Muscle layer of colon (tissue), 2 donors: ENCODE measurements at regions not wholly inside any gene's neighbourhood (a gene's known extent, or its start where the extent isn't known, plus 50 kb on each side); places are given as distances from the start of the nearest gene placed in this dataset.

Experiments used
- H3K27ac ChIP-seq: one replicate; pipeline ENCODE4 v1.7.0; 2013; ENCODE audit warnings: low read depth, mild to moderate bottlenecking, low read length, moderate library complexity
- H3K27me3 ChIP-seq, 2 donors: one replicate each; pipeline ENCODE4 v1.7.0; 2013; ENCODE audit warnings: low read length in 2 of 2, mild to moderate bottlenecking in 2 of 2; ENCODE audit not compliant: insufficient read depth in 2 of 2, control insufficient read depth in 1 of 2
- H3K36me3 ChIP-seq: one replicate; pipeline ENCODE4 v1.7.0; 2013; ENCODE audit warnings: mild to moderate bottlenecking, low read length; ENCODE audit not compliant: insufficient read depth
- H3K4me1 ChIP-seq: one replicate; pipeline ENCODE4 v1.7.0; 2013; ENCODE audit warnings: mild to moderate bottlenecking, low read length; ENCODE audit not compliant: insufficient read depth
- H3K4me3 ChIP-seq, 2 donors: one replicate each; pipeline ENCODE4 v1.7.0; 2013; ENCODE audit warnings: low read length in 2 of 2, low read depth in 1 of 2, mild to moderate bottlenecking in 1 of 2, moderate library complexity in 1 of 2
- H3K9ac ChIP-seq: one replicate; pipeline ENCODE4 v1.7.0; 2013; ENCODE audit warnings: low read length
- H3K9me3 ChIP-seq: one replicate; pipeline ENCODE4 v1.7.0; 2013; ENCODE audit warnings: mild to moderate bottlenecking, low read length
- donor health status: abdominal sarcoma.
- donor health status: Adenocarcinoma of cecum.

DNA sequence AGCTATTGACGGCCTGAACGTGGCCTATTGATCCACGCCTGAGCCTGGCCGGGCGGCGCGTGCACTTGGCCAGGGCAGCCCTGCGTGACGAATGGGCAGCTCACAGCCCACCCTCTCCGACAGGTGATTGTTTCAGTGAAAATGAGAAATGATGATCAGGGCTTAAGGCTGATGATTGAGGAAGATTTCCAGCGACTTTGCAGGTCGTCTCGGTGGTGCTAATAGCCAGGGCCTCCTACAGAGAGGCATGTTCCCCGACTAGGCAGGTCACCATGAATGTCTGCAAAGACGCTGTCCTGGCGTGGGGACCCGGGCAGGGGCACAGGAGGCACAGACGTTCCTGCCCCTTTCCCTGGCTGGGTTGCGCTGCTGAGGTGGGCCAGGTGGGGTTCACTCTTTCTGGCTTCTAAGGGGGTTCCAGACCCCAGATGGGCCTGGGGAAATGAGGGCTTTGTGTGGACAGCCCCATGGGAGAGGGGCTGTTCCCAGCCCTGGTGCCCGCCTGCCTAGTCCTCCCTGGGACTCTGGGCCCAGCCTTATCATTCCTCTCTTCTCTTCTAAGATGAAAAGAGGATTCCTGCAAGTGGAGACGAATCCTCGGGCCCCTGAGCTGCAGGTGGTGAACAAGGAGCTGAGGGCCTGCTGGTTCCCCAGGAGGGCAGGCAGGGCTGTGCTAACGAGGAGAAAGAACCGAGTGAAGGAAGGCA lies 157.4 kb downstream of the KIF26A start:
- H3K27me3 ChIP-seq: peaks cover 0 to 4% of the 10 kb centered on the region in 2 donors
- H3K4me3 ChIP-seq: no peak overlapping the region
- H3K4me1 ChIP-seq: no peaks in the 10 kb centered on the region
- no peaks in the 10 kb centered on the region for H3K9me3 ChIP-seq
- H3K36me3 ChIP-seq: no peaks in the 10 kb centered on the region
- no peak overlapping the region for H3K9ac ChIP-seq
- H3K27ac ChIP-seq: no peak overlapping the region

DNA sequence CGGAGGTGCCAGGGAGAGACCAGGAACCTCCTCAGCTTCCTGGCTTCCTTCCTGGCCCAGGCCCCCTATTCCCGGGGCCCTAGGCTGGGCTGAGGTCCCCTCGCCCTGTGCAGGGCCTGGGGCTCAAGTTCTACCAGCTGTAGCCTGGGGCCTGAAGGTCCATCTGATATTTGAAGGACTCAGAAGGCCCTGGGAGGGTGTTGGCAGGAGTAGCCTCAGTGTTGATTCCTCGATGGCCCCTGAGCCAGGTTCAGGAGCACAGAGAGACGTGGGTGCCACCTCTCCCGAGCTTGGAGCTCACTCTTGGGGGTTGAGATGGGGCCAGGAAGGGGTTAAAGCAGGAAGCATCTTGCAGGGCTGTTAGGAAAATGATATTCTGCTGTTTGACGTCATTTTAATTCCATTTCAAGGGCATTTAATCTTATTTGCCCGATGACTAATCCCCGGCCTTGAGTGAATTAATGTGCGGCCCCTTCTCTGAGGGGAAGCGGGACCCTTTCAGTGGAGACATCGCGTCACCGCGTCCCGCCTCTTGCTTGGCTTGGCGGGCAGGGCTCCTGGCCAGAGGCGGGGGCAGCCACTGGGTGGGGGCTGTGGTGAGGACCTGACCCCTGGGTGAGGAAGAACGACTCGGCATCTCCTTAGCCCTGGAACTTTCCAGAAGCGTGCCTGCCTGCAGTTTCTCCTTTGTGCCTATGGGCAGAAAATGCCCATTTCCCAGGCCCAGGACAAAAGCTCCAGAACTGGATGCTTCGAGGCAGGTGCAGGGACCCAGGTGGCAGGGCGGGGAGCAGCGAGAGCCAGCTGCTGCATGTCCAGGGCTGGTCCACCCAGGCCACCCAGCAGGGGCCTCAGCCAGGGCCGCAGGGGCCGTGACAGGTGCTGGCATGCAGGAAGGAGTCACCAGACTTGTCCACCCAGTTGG lies 158.3 kb downstream of the KIF26A start:
- Histone ChIP-seq H3K27ac (no peak overlapping the region), H3K9ac (no peak overlapping the region), H3K4me3 (no peak overlapping the region), H3K4me1 (no peaks in the 10 kb centered on the region), H3K9me3 (no peaks in the 10 kb centered on the region), H3K27me3 (peaks cover 0 to 4% of the 10 kb centered on the region in 2 donors), H3K36me3 (no peaks in the 10 kb centered on the region)

DNA sequence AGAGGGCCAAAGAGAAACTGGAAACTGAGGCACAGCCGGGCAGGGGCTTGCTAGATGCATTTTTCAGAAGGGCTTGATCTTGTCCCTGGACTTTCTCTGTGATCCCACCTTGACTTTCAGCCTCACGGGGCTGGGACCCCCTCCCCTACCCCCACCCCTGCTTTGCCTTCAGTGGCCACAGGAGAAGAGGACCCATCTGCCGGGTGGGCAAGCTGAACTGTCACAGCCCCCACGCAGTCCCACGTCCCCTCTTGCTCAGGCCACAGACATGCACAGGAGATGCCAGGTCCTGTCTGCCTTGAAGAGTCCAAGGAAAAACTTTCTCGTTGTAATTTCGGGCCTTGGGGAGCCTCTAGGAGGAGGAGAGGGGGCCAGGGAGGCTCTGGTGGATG lies 158.9 kb downstream of the KIF26A start:
- Histone ChIP-seq H3K36me3 (no peaks in the 10 kb centered on the region), H3K27ac (no peak overlapping the region), H3K9me3 (no peaks in the 10 kb centered on the region), H3K4me3 (no peak overlapping the region), H3K4me1 (no peaks in the 10 kb centered on the region), H3K27me3 (peaks cover 0 to 4% of the 10 kb centered on the region in 2 donors), H3K9ac (no peak overlapping the region)

DNA sequence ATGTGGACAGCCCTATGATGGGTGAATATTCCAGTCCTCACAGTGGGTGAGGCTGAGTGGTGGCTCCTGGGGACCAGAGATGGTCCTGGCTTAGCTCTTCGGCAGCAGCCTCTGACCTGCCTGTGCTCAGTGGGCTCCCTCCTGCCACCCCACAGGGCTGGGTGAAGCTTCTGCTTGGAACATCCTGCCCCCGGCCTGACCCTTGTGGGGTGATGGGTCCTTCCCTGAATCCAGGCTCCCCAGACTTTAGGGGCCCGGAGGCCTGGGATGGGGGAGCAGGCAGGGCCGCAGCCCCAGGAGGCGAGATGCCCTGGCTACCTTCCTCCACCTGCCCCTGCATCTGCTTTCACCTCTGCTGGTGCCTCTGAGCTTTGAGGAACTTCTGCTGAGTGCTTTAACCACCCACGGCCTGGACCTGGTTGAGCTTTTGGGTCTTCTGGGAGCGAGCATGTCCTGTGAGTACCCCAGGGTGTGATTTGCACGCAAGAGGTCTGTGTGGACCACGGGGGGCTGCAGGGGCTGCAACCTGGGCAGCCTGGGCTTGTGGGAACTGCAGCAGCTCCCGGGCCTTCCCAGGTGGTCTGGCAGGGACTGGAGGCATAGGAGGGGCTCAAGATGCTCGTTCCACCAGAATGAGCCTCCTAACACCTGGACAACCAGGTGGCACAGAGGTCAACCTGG lies 159.5 kb downstream of the KIF26A start:
- H3K4me1 ChIP-seq: no peaks in the 10 kb centered on the region
- no peak overlapping the region for H3K27ac ChIP-seq

DNA sequence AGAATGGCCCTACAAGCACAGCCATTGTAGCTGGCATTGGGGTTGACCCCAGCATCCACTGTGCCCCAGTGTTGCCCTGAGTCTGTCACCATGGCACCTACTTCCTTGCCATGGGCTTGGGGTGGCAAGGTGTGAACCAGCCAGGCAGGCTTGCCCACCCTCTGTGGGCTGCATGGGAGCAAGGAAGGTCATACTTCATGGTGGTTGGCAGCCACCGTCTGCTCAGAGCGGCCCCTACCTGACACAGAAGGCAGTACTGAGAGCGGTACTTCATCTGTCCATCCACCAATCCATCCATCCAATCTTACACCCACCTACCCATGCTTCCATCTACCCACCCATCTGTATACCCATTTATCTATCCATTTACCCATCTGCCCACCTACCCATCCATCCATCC lies 160.1 kb downstream of the KIF26A start:
- H3K9ac ChIP-seq: no peak overlapping the region
- H3K36me3 ChIP-seq: no peaks in the 10 kb centered on the region
- peaks cover 0 to 2% of the 10 kb centered on the region in 2 donors for H3K27me3 ChIP-seq
- H3K4me3 ChIP-seq: no peak overlapping the region
- no peaks in the 10 kb centered on the region for H3K4me1 ChIP-seq
- no peaks in the 10 kb centered on the region for H3K9me3 ChIP-seq
- no peak overlapping the region for H3K27ac ChIP-seq

More for the DNA sequence above, 159.5 kb downstream of the KIF26A start:
- Histone ChIP-seq H3K27me3 (peaks cover 0 to 4% of the 10 kb centered on the region in 2 donors), H3K4me3 (no peak overlapping the region), H3K9me3 (no peaks in the 10 kb centered on the region), H3K9ac (no peak overlapping the region), H3K36me3 (no peaks in the 10 kb centered on the region)

DNA sequence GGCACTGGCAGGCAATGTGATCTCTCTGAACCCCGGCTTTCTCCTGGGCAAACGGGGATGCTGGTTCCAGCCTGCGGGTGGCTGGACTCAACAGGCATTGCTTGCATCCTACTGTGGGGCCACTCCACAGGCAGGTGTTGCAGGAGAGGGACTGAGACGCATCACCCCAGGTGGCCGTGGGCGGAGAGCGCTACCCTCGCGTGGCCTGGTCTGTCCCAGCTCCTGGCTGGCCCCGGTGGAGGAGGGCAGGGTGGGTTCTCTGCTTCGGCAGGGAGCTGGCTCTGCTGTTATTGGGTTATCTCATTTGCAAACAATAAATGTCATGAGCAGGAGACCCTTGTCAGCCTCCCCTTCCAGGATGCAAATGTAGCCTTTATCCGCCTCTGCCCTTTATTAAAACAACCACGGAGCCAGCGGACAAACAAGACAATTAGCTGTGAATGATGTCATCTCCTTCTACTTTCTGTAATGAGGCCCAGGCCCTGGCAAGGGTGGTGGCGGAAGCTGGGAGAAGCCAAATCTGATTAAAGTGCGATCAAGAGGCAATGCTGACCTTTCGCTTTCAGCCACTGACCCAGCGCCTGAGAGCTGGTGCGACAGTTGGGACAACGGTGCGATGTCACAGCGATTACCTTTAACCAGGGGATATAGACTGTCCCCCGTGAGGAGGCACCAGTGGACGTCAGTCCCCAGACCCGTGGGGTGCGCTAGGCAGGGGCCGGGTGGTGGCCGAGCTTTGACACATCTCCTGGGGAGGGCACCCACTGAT lies 161.8 kb downstream of the KIF26A start:
- H3K9me3 ChIP-seq: no peaks in the 10 kb centered on the region
- no peak overlapping the region for H3K4me3 ChIP-seq
- no peaks in the 10 kb centered on the region for H3K27me3 ChIP-seq
- H3K27ac ChIP-seq: no peak overlapping the region
- H3K9ac ChIP-seq: no peak overlapping the region
- H3K36me3 ChIP-seq: no peaks in the 10 kb centered on the region
- no peaks in the 10 kb centered on the region for H3K4me1 ChIP-seq

DNA sequence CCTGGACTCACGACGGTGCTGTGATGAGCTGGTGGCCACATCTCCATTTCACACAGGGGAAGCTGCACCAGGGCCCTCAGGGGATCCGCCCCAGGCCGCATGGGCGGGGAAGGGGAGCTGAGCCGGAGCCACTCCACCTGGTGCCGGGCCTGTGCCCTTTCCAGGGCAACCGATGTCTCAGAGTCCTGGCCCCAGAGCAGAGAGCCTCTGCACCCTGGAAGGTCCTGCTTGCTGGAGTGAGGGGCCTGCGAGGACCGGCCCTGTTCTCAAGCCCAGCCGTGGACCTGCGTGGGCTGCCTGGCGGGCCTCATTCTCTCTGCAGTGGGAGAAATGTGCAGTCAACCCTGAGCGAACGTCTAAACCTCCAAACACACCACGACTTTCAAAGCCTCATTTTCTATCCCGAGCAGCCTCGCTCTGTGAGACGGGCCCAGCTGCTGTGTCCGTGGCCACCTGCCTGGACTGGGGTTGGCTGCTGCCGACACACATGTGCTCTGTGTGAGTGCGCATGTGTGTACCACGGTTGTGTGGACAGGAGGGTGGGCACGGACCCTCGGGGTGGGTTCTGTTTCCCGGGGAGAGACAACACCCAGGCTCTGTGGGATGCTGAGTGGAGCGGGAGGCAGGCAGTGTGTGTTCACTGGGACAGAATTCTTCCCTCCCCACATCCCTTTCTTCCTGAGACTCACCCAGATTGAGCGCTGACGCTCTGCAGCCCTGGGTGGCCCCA lies 163.5 kb downstream of the KIF26A start:
- Histone ChIP-seq H3K9ac (no peak overlapping the region), H3K9me3 (no peaks in the 10 kb centered on the region), H3K27ac (no peak overlapping the region), H3K36me3 (no peaks in the 10 kb centered on the region), H3K4me3 (no peak overlapping the region), H3K27me3 (no peaks in the 10 kb centered on the region), H3K4me1 (no peaks in the 10 kb centered on the region)

DNA sequence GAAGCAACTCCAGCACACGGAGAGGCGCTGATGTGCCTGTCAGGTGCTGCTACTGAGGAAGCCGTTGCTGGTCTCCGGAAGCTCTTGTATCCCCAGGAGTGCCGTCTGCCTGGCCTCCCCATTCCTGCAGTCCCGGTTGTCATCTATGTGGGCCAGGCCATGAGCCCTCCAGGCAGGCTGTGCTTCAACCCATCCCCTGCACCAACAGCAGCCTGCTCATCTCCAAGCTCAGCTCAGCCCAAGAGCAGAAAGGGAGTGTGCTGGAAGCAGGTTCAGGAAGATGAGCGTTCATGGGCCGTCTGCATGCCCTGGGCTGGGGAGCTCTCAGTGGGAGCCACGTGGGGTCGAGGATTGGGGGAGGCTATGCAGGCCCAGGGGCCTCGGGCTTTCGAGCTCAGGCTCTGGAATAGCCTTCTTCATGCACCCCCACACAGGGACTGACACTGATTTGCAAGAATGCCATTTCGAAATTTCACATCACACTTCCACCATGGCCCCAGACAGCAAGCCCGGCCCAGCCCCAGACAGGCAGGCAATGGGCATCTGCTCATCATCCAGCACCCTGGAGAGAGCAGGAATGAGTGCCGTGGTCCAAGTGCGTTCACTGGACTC lies 164.5 kb downstream of the KIF26A start:
- H3K27ac ChIP-seq: no peak overlapping the region

DNA sequence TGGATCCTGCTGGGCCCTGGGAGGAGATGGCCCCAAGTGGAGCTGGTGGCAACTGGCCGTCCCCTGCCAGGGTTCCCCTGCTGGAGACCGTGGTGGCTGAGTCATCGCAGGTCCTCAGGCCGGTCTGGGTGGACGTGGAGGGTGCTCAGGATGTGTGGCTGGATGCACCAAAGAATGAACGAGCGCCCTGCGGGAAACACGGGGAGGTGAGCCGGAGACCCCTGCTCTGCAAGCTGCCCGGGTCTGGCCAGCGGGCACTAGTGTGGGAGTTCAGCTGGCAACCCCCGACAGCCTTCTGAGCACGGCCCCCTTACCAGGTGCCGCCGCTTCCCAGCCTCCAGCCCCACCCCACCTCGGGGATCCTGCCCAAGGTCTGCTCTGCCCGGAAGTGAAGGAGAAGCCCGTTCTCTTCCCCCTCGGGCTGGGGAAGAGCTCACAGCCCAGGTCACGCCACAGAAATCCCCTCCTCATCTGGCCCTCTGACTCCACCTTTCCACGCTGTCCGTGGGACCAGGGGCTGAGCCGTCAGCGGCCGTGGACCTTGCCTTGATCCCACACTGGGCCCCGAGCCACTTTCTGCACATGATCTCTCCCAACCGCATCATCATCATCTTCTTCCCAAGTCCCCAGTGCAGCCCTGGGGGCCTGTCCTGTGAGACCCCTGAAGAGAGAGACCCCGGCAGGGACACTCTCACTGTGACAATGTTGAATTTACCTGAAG lies 165.5 kb downstream of the KIF26A start:
- Histone ChIP-seq H3K27ac (no peak overlapping the region), H3K27me3 (no peaks in the 10 kb centered on the region), H3K9me3 (no peaks in the 10 kb centered on the region), H3K4me1 (no peaks in the 10 kb centered on the region), H3K9ac (no peak overlapping the region), H3K36me3 (no peaks in the 10 kb centered on the region), H3K4me3 (no peak overlapping the region)

More for the DNA sequence above, 164.5 kb downstream of the KIF26A start:
- no peaks in the 10 kb centered on the region for H3K4me1 ChIP-seq
- H3K27me3 ChIP-seq: no peaks in the 10 kb centered on the region
- H3K4me3 ChIP-seq: no peak overlapping the region
- no peak overlapping the region for H3K9ac ChIP-seq
- H3K36me3 ChIP-seq: no peaks in the 10 kb centered on the region
- H3K9me3 ChIP-seq: no peaks in the 10 kb centered on the region
